ENCODE measurements at regions not wholly inside any gene's neighbourhood (a gene's known extent, or its start where the extent isn't known, plus 50 kb on each side); places are given as distances from the start of the nearest gene placed in this dataset.

DNA sequence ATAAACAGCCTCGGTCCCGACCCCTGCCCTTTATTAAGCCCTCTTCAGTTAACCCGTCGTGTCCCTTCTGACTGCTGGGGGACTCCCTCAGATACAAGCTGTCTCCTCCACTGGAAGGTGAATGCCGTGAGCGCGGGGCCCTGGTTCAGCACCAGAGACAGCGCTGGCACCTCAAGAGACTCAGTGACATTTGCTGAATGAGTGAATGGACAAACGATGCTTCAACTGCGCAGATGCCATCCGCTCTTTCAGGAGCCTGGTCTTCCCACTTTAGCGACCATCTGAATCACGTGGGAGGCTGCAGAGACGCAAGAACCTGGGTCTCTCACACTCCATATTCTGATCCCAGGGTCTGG, 92.6 kb upstream of the SFSWAP start:
- Histone ChIP-seq H3F3A (ENCODE audit: insufficient read depth, low read length, poor library complexity, severe bottlenecking) (no peaks in the 10 kb centered on the region), H3K79me2 (replicated peaks; ENCODE audit: insufficient read depth, low read length) (no peaks in the 10 kb centered on the region), H3K27ac (ENCODE audit: low read length) (no peak overlapping the region), H4K20me1 (ENCODE audit: insufficient read depth) (no peaks in the 10 kb centered on the region), H3K9ac (ENCODE audit: low read length) (no peak overlapping the region), H3K9me2 (ENCODE audit: insufficient read depth, low read length) (no peaks in the 10 kb centered on the region), H3K4me2 (ENCODE audit: low read length) (no peak overlapping the region), H3K9me3 (ENCODE audit: low read length) (no peaks in the 10 kb centered on the region), H3K4me3 (ENCODE audit: low read length) (no peak overlapping the region), H3K27me3 (ENCODE audit: insufficient read depth, low read depth, low read length) (no peaks in the 10 kb centered on the region), H3K36me3 (ENCODE audit: insufficient read depth, low read length) (no peaks in the 10 kb centered on the region), H2AFZ (ENCODE audit: low read depth, low read length) (no peak overlapping the region)
- TF ChIP-seq POLR2AphosphoS5 (IDR thresholded peaks at IDR 0.05), result no peak
- no peak for TF ChIP-seq EZH2 (IDR thresholded peaks at IDR 0.05; ENCODE audit: borderline replicate concordance, insufficient read depth, low read length, poor library complexity, severe bottlenecking)
- TF ChIP-seq RAD21 (conservative IDR thresholded peaks at IDR 0.05), result no peak
- TF ChIP-seq MXI1 (conservative IDR thresholded peaks at IDR 0.05; ENCODE audit: poor library complexity, severe bottlenecking), result no peak
- no peak for TF ChIP-seq SMC3 (conservative IDR thresholded peaks at IDR 0.05; ENCODE audit: poor library complexity)
- TF ChIP-seq, protein P1, sequence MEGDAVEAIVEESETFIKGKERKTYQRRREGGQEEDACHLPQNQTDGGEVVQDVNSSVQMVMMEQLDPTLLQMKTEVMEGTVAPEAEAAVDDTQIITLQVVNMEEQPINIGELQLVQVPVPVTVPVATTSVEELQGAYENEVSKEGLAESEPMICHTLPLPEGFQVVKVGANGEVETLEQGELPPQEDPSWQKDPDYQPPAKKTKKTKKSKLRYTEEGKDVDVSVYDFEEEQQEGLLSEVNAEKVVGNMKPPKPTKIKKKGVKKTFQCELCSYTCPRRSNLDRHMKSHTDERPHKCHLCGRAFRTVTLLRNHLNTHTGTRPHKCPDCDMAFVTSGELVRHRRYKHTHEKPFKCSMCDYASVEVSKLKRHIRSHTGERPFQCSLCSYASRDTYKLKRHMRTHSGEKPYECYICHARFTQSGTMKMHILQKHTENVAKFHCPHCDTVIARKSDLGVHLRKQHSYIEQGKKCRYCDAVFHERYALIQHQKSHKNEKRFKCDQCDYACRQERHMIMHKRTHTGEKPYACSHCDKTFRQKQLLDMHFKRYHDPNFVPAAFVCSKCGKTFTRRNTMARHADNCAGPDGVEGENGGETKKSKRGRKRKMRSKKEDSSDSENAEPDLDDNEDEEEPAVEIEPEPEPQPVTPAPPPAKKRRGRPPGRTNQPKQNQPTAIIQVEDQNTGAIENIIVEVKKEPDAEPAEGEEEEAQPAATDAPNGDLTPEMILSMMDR (IDR thresholded peaks at IDR 0.05; ENCODE audit: poor library complexity, severe bottlenecking), result no peak
- TF ChIP-seq, protein P2, sequence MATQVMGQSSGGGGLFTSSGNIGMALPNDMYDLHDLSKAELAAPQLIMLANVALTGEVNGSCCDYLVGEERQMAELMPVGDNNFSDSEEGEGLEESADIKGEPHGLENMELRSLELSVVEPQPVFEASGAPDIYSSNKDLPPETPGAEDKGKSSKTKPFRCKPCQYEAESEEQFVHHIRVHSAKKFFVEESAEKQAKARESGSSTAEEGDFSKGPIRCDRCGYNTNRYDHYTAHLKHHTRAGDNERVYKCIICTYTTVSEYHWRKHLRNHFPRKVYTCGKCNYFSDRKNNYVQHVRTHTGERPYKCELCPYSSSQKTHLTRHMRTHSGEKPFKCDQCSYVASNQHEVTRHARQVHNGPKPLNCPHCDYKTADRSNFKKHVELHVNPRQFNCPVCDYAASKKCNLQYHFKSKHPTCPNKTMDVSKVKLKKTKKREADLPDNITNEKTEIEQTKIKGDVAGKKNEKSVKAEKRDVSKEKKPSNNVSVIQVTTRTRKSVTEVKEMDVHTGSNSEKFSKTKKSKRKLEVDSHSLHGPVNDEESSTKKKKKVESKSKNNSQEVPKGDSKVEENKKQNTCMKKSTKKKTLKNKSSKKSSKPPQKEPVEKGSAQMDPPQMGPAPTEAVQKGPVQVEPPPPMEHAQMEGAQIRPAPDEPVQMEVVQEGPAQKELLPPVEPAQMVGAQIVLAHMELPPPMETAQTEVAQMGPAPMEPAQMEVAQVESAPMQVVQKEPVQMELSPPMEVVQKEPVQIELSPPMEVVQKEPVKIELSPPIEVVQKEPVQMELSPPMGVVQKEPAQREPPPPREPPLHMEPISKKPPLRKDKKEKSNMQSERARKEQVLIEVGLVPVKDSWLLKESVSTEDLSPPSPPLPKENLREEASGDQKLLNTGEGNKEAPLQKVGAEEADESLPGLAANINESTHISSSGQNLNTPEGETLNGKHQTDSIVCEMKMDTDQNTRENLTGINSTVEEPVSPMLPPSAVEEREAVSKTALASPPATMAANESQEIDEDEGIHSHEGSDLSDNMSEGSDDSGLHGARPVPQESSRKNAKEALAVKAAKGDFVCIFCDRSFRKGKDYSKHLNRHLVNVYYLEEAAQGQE (IDR thresholded peaks at IDR 0.05; ENCODE audit: borderline replicate concordance), result no peak
- no peak for TF ChIP-seq TAF1 (IDR thresholded peaks at IDR 0.05; ENCODE audit: low read depth)
- TF ChIP-seq EP300 (conservative IDR thresholded peaks at IDR 0.05; ENCODE audit: poor library complexity, severe bottlenecking), result no peak

DNA sequence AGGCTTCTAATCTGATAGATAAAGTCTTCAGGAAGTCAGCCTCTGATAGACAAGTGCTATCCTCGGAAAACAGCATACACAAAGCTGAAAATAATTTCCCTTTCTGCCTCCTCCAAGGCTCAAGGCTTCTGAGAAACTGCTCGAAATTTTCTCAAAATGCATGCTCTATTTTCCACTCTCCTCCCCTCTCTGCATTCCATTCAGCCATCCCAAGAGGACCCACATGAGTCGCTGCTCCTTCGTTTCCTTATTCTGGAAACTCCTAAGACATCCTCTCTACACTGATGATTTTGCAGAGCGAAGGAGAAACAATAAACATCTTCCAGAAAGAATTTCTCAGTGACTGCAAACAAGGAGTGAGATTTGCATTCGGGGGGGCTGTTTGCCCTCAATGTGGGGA, 92.2 kb upstream of the SFSWAP start:
- H4K20me1 ChIP-seq (ENCODE audit: insufficient read depth), result no peaks in the 10 kb centered on the region
- no peaks in the 10 kb centered on the region for H3K9me3 ChIP-seq (ENCODE audit: low read length)
- H3K27me3 ChIP-seq (ENCODE audit: insufficient read depth, low read depth, low read length), result no peaks in the 10 kb centered on the region
- no peaks in the 10 kb centered on the region for H3K9me2 ChIP-seq (ENCODE audit: insufficient read depth, low read length)
- TF ChIP-seq SMC3 (conservative IDR thresholded peaks at IDR 0.05; ENCODE audit: poor library complexity) (no peak), MXI1 (conservative IDR thresholded peaks at IDR 0.05; ENCODE audit: poor library complexity, severe bottlenecking) (no peak), EP300 (conservative IDR thresholded peaks at IDR 0.05; ENCODE audit: poor library complexity, severe bottlenecking) (no peak), POLR2AphosphoS5 (IDR thresholded peaks at IDR 0.05) (no peak), RAD21 (conservative IDR thresholded peaks at IDR 0.05) (no peak), TAF1 (IDR thresholded peaks at IDR 0.05; ENCODE audit: low read depth) (no peak), EZH2 (IDR thresholded peaks at IDR 0.05; ENCODE audit: borderline replicate concordance, insufficient read depth, low read length, poor library complexity, severe bottlenecking) (no peak)
- TF ChIP-seq, protein P2 (IDR thresholded peaks at IDR 0.05; ENCODE audit: borderline replicate concordance), result no peak
- TF ChIP-seq, protein P1 (IDR thresholded peaks at IDR 0.05; ENCODE audit: poor library complexity, severe bottlenecking), result no peak
- H3K27ac ChIP-seq (ENCODE audit: low read length), result no peak overlapping the region
- no peaks in the 10 kb centered on the region for H3K79me2 ChIP-seq (replicated peaks; ENCODE audit: insufficient read depth, low read length)
- H3K4me2 ChIP-seq (ENCODE audit: low read length), result no peak overlapping the region
- no peak overlapping the region for H2AFZ ChIP-seq (ENCODE audit: low read depth, low read length)
- no peaks in the 10 kb centered on the region for H3K36me3 ChIP-seq (ENCODE audit: insufficient read depth, low read length)
- H3K9ac ChIP-seq (ENCODE audit: low read length), result no peak overlapping the region
- no peak overlapping the region for H3K4me3 ChIP-seq (ENCODE audit: low read length)
- H3F3A ChIP-seq (ENCODE audit: insufficient read depth, low read length, poor library complexity, severe bottlenecking), result no peaks in the 10 kb centered on the region

Data from neural cell (in vitro differentiated cells).